Activated naive CD4-positive, alpha-beta T cell treated with anti-CD3 and anti-CD28 coated beads, Interleukin-2, amount 50 U/mL, for 72 hours (primary cell): ENCODE measurements at regions not wholly inside any gene's neighbourhood (a gene's known extent, or its start where the extent isn't known, plus 50 kb on each side); places are given as distances from the start of the nearest gene placed in this dataset.
"Not testable (repeated sequence)": the region's sequence is repeated elsewhere in the genome, so short reads cannot be mapped to it uniquely, and the experiment has no call there.

Experiments used
- ATAC-seq, 2 donors: fragments of 150-1000 bp; cut with Tn5 transposase; 2 replicates each; pipeline ENCODE4 v1.10.0; 2021; ENCODE audit warnings: mild to moderate bottlenecking in 2 of 2, moderate library complexity in 2 of 2
- DNase-seq, 2 donors: peaks; one replicate each; pipeline ENCODE4 v3.0.0; 2021 to 2022; ENCODE audit warnings: low spot score in 2 of 2
- H3K27ac Mint-ChIP-seq, 2 donors: one replicate each; pipeline ENCODE4 v1.8.0; 2022; ENCODE audit warnings: mild to moderate bottlenecking in 2 of 2, mixed read lengths in 2 of 2
- H3K36me3 Mint-ChIP-seq, 2 donors: one replicate each; pipeline ENCODE4 v1.8.0; 2022; ENCODE audit warnings: mixed read lengths in 2 of 2
- H3K9me3 Mint-ChIP-seq, 2 donors: one replicate each; pipeline ENCODE4 v1.8.0; 2022; ENCODE audit warnings: mixed read lengths in 2 of 2

- H3K27ac Mint-ChIP-seq, result no peak overlapping the region
- H3K36me3 Mint-ChIP-seq, result no peaks in the 10 kb centered on the region
- DNase-seq (no peak), ATAC-seq (no peak)
- H3K9me3 Mint-ChIP-seq, result peaks cover 3 to 5% of the 10 kb centered on the region in 2 donors
These were observed 138.3 kb downstream of the KCNJ2 start for GRCh38 chr17:70307430-70308225.

GRCh38 chr17:70308618-70309017, 139.3 kb downstream of the KCNJ2 start:
- Mint-ChIP-seq H3K9me3 (peaks cover 3% of the 10 kb centered on the region in 2 donors), H3K27ac (no peak overlapping the region), H3K36me3 (no peaks in the 10 kb centered on the region)
- DNase-seq, result no peak
- ATAC-seq, result no peak

- Mint-ChIP-seq H3K27ac (no peak overlapping the region), H3K36me3 (no peaks in the 10 kb centered on the region), H3K9me3 (peaks cover 0 to 3% of the 10 kb centered on the region in 2 donors)
- DNase-seq (no peak), ATAC-seq (no peak)
These were observed 140.9 kb downstream of the KCNJ2 start for GRCh38 chr17:70310221-70310672.

GRCh38 chr17:70313086-70313852, 143.9 kb downstream of the KCNJ2 start:
- Mint-ChIP-seq H3K9me3 (peaks cover 0 to 3% of the 10 kb centered on the region in 2 donors), H3K27ac (no peak overlapping the region), H3K36me3 (no peaks in the 10 kb centered on the region)
- no peak for DNase-seq
- no peak for ATAC-seq

- Mint-ChIP-seq H3K36me3 (no peaks in the 10 kb centered on the region), H3K9me3 (peaks cover 6 to 7% of the 10 kb centered on the region in 2 donors), H3K27ac (no peak overlapping the region)
- no peak for ATAC-seq
- no peak for DNase-seq
These were observed 144.8 kb downstream of the KCNJ2 start for GRCh38 chr17:70314096-70314495.

GRCh38 chr17:70314506-70314905, 145.2 kb downstream of the KCNJ2 start:
- Mint-ChIP-seq H3K27ac (no peak overlapping the region), H3K36me3 (no peaks in the 10 kb centered on the region), H3K9me3 (peaks cover 7 to 8% of the 10 kb centered on the region in 2 donors)
- DNase-seq (no peak), ATAC-seq (no peak)

- Mint-ChIP-seq H3K36me3 (no peaks in the 10 kb centered on the region), H3K27ac (no peak overlapping the region), H3K9me3 (peaks cover 7 to 8% of the 10 kb centered on the region in 2 donors)
- ATAC-seq (no peak), DNase-seq (no peak)
These were observed 148.1 kb downstream of the KCNJ2 start for GRCh38 chr17:70317421-70317820.

GRCh38 chr17:70318051-70318450, 148.7 kb downstream of the KCNJ2 start:
- no peak for DNase-seq
- H3K27ac Mint-ChIP-seq, result no peak overlapping the region
- peaks cover 7 to 8% of the 10 kb centered on the region in 2 donors for H3K9me3 Mint-ChIP-seq
- H3K36me3 Mint-ChIP-seq, result no peaks in the 10 kb centered on the region
- no peak for ATAC-seq

GRCh38 chr17:70319516-70319915, 150.2 kb downstream of the KCNJ2 start:
- H3K27ac Mint-ChIP-seq, result no peak overlapping the region
- DNase-seq, result no peak
- no peak for ATAC-seq
- H3K9me3 Mint-ChIP-seq, result peaks cover 7 to 8% of the 10 kb centered on the region in 2 donors
- no peaks in the 10 kb centered on the region for H3K36me3 Mint-ChIP-seq

GRCh38 chr17:70320673-70321345, 151.5 kb downstream of the KCNJ2 start:
- ATAC-seq, result no peak
- Mint-ChIP-seq H3K27ac (no peak overlapping the region), H3K9me3 (peaks cover 7 to 8% of the 10 kb centered on the region in 2 donors), H3K36me3 (no peaks in the 10 kb centered on the region)
- no peak for DNase-seq

- DNase-seq (no peak), ATAC-seq (no peak)
- Mint-ChIP-seq H3K36me3 (no peaks in the 10 kb centered on the region), H3K27ac (no peak overlapping the region), H3K9me3 (peaks cover 7 to 8% of the 10 kb centered on the region in 2 donors)
These were observed 152.0 kb downstream of the KCNJ2 start for GRCh38 chr17:70321352-70321751.

GRCh38 chr17:70323269-70323668, 153.9 kb downstream of the KCNJ2 start:
- H3K9me3 Mint-ChIP-seq, result peaks cover 7 to 8% of the 10 kb centered on the region in 2 donors
- no peak overlapping the region for H3K27ac Mint-ChIP-seq
- no peak for DNase-seq
- no peaks in the 10 kb centered on the region for H3K36me3 Mint-ChIP-seq
- no peak for ATAC-seq

- no peak for DNase-seq
- ATAC-seq, result no peak
- Mint-ChIP-seq H3K27ac (no peak overlapping the region), H3K36me3 (no peaks in the 10 kb centered on the region), H3K9me3 (peaks cover 2 to 3% of the 10 kb centered on the region in 2 donors)
These were observed 154.7 kb downstream of the KCNJ2 start for GRCh38 chr17:70324031-70324430.

GRCh38 chr17:70327279-70327678, 157.9 kb downstream of the KCNJ2 start:
- DNase-seq (no peak), ATAC-seq (no peak)
- Mint-ChIP-seq H3K9me3 (no peaks in the 10 kb centered on the region), H3K36me3 (no peaks in the 10 kb centered on the region), H3K27ac (no peak overlapping the region)

GRCh38 chr17:70327723-70328122, 158.4 kb downstream of the KCNJ2 start:
- Mint-ChIP-seq H3K36me3 (no peaks in the 10 kb centered on the region), H3K9me3 (peaks cover 0 to 1% of the 10 kb centered on the region in 2 donors), H3K27ac (no peak overlapping the region)
- ATAC-seq (no peak), DNase-seq (no peak)

GRCh38 chr17:70329721-70330120, 160.4 kb downstream of the KCNJ2 start:
- ATAC-seq (no peak), DNase-seq (no peak)
- no peaks in the 10 kb centered on the region for H3K36me3 Mint-ChIP-seq
- H3K27ac Mint-ChIP-seq, result no peak overlapping the region
- H3K9me3 Mint-ChIP-seq, result peaks cover 2 to 7% of the 10 kb centered on the region in 2 donors

GRCh38 chr17:70331066-70331465, 161.7 kb downstream of the KCNJ2 start:
- H3K9me3 Mint-ChIP-seq, H3K36me3 Mint-ChIP-seq, ATAC-seq, DNase-seq, H3K27ac Mint-ChIP-seq: not testable (repeated sequence)
